Renal pelvis (tissue), 1 donor: ENCODE measurements at regions not wholly inside any gene's neighbourhood (a gene's known extent, or its start where the extent isn't known, plus 50 kb on each side); places are given as distances from the start of the nearest gene placed in this dataset.
"Not testable (repeated sequence)": the region's sequence is repeated elsewhere in the genome, so short reads cannot be mapped to it uniquely, and the experiment has no call there.

Experiments
- DNase-seq: peaks from one replicate; pipeline ENCODE4 v3.0.0-alpha.2; 2013

DNA sequence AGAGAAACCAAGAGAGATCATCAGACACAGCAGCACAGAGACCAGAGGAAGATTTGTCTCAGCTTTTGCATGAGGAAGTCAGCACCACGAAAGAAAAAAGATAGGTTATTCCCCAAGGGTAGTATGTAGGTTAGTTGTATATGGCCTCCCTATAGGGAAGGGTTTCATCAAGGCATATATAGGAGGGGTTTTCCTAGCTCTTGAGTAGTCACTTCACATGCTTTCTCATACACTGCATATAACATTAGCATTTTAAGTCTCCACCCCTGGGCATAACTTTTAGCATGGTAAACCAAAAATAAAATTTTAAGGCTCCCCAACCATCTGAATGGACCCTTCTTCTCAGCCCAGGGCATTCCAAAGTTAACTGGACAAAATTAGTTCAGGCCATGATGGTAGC, 1571.6 kb upstream of the ACO1 start:
- DNase-seq = no peak

DNA sequence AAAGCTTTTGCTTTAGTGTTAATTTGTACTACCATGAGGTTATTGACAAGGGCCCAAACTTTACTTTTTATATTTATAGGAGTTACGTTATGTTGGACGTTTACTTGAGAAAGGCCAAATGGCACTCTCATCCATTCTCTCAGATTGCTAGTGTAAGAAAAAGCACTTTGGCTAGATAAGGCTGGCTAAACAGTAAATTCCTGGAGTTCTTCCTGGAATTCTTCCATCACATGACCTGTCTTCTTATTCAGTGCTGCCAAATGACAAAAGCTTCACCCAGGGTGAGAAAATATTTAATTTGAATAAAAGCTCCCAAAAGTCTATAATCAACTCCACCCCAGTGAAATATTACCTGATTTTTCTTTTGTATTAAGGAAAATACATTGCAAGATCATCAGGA, 1568.9 kb upstream of the ACO1 start:
- no peak for DNase-seq

DNA sequence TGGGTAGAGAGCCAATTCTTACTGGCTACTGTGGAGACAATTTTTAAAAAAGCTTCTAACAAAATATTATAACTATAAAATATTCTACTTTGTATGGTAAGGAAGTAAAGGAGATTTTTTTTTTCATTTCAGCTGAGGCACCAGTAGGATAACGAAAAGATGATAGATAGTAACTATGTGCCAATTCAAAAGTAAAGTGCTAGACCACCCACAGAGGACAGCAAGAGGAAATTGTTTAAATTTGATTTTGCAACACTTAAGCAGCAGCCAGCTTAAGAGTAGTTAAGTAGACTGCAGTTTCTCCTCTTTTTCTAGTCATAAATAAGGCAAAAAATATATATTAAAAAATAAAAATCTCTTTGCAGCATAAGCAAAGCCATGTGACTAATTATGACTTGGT, 1539.3 kb upstream of the ACO1 start:
- no peak for DNase-seq

DNA sequence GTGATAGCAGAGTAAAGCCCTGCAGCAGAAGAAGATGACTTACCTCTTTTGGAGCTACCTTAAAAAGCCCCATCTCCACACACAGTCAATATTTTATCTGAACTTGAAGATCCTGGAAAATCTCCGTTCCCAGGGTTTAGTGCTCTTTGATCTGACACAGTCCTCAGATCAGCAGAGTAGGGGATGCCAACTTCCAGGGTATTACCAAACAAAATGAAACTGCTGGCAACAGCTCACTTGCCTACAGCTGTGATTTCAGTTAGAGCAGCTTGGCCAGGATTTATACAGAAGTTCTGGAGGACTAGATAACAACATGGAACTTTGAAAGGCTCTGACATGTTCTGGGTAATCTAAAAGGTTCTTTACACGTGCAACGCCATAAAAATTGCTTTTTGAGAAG, 1537.8 kb upstream of the ACO1 start:
- DNase-seq = no peak

DNA sequence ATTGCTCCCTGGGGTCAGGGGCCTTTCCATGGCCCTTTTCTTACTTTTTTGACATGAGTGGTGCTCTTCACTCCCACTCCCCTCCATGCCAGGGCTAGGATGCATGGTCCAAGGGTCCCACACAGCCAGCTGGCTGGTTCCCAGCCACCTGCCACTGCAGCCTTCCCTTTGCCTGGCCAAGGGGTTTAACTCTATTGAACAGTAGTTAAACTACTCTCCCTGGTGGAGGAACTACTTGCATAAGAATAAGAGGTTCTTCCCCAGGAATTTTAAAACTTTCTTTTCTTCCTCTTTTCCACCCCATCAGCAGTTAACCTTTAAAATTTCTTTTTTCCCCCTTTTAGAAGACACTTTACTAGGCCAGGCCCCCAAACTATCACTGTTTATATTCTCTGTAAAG, 1532.8 kb upstream of the ACO1 start:
- no peak for DNase-seq

DNA sequence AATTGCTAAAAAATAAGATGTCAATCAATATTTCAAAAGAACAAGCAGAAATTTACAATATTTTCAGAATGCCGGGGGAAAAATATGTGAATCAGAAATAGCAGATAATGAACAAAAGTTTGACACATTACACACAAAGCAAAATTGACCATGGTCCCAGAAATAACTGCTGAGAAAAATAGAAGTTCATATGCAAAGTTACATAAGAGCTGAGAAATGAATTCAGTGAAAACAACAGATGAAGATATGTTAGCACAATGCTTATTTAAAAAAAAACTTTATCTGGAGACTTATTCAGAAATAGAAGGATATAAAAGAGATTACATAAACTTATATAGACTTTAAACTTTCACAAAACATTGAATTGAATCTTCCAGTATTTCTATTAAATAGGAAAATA, 1483.7 kb upstream of the ACO1 start:
- no peak for DNase-seq

DNA sequence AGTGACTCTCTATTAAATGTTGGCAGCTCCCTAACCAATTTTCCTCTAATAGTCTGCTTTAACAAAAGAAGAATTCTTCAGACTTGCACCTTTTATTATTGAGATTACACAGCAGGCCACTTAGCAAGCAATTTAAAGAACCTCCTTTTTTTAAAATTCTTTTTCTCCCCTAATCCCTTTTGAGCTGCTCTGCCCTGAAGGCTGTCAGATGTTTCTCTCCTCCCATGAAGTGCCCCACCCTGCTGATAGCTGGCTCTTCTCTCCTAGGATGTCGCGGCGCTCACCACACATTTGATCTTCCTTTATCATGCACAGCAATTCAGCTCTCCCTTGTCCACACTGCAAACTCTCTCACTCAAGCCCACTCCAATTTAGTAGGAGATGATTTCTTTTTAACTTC, 1471.1 kb upstream of the ACO1 start:
- no peak for DNase-seq

DNA sequence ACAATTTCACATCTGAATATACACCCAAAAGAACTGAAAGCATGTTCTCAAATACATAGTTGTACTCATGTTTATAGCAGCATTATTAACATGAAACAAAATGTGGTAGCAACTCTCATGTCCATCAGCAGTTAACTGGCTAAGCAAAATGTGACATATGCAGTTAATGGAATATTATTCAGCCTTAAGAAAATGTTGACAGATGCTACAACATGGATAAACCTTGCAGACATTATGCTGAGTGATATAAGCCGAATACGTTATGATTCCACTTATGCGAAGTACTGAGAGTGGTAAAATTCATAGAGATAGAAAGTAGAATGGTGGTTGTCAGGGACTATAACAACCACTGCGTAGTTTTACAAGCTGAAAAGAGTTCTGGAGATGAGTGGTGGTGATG, 1469.0 kb upstream of the ACO1 start:
- DNase-seq = no peak

DNA sequence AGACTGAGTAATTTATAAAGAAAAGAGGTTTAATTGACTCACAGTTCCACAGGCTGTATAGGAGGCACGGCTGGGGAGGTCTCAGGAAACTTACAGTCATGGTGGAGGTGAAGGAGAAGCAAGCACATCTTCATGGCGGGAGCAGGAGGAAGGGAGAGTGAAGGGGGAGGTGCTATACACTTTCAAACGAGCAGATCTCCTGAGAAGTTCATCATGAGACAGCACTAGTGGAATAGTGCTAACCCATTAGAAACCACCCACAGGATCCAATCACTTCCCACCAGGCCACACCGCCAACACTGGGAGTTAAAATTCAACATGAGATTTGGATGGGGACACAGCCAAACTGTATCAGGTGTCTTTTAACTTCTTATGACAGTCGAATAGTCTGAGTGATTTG, 1459.3 kb upstream of the ACO1 start:
- DNase-seq = no peak

DNA sequence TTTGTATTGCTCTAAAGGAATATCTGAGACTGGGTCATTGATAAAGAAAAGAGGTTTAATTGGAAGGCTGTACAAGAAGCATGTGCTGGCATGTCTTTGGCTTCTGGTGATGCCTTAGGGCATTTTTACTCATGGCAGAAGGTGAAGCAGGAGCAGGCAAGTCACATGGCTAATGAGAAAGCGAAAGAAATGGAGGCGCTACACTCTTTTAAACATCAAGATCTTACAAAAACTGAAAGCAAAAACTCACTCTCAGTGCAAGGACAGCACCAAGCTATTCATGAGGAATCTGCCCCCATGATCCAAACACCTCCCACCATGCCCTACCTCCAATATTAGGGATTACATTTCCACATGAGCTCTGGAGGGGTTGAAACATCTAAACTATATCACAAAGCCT, 1458.8 kb upstream of the ACO1 start:
- no peak for DNase-seq

DNA sequence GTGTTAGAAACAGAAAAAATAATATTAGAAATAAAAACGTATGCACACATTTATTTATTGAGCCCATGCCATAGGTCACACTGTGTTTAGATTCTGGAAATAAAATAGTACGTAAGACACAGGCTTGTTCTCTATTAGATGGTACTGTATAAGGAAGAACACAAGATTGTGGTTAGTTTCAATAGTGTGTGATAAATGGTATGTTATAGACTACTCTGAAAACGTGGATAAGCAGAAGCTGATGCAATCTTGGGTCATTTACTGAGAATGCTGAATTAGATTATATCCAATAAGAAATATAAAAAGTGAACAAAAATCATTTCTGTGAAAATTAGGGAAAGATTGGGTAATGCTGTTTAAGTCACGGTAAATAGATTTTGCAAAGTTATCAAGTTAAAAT, 1456.4 kb upstream of the ACO1 start:
- no peak for DNase-seq

DNA sequence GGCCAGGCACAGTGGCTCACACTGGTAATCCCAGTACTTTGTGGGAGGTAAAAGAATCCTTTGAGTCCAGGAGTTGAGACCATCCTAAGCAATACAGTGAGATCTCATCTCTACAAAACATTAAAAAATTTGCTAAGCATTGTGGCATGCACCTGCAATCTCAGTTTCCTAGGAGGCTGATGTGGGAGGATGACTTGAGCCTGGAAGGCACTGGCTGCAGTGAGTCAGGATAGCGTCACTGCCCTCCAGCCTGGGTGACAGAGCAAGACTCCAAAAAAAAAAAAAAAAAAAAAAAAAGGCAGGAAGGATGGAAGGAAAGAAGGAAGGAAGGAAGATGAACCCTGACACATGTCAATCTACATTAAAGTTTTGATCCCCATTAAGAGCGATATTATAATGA, 1452.2 kb upstream of the ACO1 start:
- no peak for DNase-seq

DNA sequence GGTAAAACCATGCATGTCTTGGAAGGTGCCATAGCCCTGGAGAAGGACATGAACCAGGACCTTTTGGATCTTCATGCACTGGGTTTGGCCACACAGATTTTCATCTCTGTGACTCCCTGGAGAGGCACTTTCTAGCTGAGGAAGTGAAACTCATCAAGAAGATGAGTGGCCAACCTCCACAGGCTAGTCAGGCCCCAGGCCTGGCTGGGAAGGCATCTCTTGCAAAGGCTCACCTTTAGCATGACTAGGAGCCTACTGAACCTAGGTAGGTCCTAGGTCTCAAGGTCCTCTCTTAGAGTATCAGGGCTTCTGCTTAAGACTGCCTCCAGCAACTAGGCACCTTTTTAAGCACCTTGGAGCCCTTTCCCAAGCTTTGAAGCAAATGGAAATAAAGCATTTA, 1448.7 kb upstream of the ACO1 start:
- no peak for DNase-seq

DNA sequence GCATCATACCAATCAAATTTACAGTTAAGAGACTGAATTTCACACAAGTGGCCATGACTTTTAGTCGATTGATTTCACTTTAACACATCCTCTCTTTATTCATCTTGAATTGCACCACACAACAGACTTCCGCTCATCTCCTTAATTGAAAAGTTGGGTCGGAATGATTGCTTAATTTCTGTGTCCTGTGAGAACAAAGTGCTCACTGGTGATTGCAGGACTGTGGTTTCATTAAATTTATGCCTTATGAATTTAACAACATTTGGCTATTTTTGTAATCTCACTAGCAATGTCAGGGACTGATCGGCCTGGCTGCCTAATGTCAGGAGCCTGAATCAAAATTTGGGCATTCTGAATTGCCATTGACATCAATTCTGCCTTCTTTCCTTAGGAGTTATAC, 1447.3 kb upstream of the ACO1 start:
- DNase-seq = no peak

DNA sequence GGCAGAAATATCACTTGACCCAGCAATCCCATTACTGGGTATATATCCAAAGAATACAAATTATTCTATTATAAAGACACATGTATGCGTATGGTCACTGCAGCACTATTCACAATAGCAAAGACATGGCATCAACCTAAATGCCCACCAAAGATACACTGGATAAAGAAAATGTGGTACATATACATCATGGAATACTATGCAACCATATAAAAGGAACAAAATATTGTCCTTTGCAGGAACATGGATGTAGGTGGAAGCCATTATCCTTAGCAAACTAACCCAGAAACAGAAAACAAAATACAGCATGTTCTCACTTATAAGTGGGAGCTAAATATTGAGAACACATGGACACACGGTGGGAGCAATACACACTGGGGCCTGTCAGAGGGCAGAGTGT, 1441.6 kb upstream of the ACO1 start:
- DNase-seq = not testable (repeated sequence)

DNA sequence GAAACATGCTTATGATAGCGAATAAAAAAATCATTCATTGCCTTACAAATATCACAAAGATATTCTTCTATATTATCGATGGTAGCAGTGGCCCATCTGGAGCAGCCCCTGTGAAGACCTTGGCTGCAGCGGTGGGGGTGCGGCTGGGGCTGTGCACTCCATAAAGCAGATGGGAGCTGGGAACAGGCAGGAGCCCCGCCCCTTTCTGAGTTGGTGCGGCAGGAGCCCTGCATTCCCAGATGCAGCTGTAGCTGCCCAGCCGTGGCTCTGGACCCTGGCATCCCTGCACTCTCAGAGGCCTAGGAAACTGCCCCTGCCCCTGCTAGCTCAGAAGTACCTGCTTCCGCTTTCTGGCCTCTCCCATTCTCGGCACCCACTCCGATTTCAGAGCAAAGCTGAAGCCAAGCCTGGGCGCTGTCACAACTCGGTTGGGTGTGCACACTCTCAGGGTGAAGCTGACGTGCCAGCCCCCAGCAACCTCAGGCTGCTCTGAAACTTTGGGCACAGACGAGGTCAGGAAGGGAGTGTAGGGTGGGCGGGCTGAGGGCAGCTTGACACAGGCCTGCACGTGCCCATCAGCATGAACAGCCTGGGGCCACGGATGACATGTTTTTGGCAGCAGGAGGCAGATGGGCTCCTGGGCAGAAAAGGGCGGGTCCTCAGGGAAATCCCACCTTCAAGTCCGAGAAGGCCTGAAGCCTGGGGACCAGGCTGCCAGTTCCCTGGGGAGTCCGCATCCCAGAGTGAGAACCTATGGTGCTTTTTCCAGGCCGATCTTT, 1440.8 kb upstream of the ACO1 start:
- DNase-seq = no peak

DNA sequence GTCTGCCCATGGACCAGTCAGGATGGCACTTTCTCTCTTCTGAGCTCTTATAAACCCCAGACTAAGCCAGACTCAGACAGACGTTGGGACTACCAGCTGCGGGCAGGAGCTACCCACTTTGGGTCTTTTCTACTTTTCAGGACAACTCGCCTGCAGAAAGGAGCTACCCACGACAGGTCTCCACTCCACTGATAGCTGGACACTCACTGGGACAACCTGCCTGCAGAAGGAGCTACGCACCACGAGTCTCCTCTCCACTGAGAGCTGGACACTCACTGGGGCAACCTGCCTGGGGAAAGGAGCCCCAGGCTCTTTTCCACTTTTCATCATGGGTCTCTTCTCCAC, 1440.2 kb upstream of the ACO1 start:
- no peak for DNase-seq

DNA sequence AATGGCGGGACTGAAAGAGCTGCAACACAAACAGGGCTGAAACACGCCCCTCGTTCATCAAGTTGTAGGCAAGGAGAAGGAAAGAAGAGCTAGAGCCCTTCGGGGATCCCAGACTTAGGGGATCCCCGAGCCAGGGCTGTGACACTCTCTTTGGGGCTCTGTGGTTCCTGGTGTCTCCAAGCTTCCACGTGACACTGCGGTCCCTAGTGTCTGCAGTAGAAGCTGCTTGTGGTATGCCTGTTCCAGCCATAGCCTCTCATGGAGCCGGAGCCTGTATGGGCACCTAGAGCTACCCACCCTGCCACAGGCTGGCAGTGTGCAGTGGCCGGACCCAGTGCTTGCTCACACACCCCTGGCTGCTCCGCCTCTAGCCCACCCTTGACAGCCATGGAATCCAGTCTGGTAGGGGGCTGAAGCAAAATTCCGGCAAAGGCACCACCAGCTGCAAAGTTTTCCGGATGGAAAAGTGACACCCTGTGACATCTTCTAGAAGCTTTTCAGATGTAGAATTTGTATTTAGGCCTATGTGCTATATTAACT, 1439.6 kb upstream of the ACO1 start:
- no peak for DNase-seq

DNA sequence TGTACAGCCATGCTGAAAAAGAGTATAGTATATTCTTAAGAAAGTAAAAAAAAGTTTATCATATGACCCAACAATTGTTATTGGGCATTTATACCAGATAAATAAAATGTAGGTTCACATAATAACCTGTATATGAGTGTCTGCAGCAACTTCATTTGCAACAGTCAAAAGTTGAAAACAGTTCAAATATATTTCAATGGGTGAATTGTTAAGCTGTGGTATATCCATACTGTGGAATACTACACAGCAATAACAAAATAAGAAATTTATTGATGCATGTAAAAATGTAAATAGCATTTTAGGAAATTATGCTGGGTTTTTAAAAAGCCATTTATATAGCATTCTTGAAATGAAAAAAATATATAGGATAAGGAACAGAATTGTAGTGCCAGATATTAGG, 1420.1 kb upstream of the ACO1 start:
- DNase-seq = no peak

DNA sequence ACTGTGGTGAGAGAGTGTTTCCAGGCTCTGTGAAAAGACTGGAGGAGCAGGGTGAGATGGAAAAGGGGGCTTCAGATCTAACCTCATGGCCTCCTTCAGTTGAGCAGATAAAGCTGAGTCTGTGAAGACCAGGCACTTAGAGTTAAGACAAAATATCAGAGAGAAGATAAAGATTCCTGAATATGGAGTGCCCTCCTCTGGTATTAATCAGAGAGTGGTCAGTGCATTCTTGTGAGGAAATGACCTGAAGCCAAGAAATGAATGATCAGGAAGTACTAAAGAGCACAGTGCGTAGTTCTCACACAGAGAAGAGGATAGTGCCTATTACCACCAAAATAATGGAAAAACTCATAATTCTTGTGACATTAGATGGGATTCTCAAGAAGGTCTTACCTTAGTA, 1417.0 kb upstream of the ACO1 start:
- peak; percentile 10 for DNase-seq

DNA sequence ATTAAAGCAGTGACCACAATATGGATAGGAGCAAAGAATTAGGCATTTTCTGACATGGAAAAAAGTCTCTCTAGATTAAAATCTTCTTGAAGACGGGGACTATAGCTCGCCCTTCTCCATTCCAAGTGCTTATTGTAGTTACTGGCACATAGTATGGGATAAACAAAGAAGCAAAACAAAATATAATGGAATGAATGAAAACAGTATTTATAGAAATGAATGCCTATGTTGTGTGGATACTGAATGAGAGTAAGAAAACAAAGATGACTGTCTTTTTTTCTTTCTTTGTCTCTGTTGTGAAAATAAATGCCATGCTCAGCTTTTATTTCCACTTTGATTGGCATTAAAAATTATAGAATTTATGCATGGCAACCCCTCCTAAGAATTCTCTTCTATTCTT, 1414.3 kb upstream of the ACO1 start:
- DNase-seq = no peak

DNA sequence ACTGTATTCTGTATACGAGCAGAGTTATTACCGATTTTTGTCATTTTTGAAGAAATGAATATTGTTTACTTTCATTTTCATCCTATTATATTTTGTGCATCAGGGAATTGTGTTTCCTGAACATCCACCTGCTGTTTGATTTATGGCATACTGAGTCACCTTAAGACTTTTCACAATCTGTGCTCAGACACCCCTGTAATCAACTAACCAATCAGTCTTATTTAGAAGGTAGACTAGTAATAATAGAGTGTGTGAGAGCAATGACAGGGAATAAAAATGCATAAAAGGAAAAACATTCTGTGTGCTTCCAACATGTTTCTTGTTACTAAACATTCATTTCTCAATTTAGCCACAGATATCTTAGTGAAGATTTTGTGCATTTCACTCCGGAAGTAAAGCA, 1413.6 kb upstream of the ACO1 start:
- no peak for DNase-seq

DNA sequence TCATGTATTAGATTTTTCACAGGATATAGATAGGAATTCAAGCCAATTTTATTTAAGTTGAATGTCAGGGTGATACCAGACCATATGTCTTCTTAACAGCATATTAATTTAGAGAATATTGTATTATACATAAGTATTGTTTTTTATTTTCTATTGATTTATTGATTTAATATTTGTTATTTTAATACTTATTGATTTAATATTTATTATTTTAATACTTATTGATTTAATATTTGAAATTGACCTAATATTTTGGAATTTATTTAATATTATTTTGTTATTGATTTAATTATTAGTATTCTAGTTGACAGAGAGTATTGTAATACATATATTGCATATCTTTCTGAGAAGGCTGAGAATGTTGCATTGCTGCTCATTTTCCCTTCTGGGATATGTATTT, 1411.8 kb upstream of the ACO1 start:
- DNase-seq = no peak

DNA sequence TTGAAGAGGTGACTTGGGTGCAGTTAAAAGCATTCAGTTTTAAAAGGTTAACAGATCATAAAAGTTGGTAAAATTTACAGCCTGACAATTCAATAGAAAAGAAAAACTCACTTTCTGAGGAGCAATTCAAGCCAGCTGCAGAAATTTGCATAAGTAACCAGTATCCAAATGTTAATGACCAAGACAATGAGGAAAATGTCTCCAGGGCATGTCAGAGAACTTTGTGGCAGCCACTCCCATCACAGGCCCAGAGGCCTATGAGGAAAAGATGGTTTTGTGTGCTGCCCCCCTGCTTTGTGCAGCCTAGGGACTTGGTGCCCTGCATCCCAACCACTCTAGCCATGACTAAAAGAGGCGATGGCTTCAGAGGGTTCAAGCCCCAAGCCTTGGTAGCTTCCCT, 1406.5 kb upstream of the ACO1 start:
- no peak for DNase-seq

DNA sequence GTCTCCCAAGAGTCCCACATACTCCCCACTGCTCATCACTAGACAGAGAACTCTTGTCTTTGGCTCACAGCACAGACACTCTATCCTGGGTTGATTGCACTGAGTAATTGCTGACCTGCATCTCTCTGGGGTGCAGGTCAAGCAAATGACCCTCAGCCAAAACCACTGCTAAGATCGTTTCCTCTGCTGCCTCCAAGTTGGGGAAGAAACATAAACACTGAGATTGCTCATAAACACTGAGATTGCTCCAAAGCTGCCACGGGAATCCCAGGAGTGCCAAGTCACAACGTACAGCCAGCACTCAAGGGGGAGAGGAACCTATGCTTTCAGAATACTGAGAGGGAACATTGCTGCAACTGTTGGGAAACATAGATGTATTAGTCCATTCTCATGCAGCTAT, 1402.1 kb upstream of the ACO1 start:
- no peak for DNase-seq
